ENCODE measurements at regions not wholly inside any gene's neighbourhood (a gene's known extent, or its start where the extent isn't known, plus 50 kb on each side); places are given as distances from the start of the nearest gene placed in this dataset.

DNA sequence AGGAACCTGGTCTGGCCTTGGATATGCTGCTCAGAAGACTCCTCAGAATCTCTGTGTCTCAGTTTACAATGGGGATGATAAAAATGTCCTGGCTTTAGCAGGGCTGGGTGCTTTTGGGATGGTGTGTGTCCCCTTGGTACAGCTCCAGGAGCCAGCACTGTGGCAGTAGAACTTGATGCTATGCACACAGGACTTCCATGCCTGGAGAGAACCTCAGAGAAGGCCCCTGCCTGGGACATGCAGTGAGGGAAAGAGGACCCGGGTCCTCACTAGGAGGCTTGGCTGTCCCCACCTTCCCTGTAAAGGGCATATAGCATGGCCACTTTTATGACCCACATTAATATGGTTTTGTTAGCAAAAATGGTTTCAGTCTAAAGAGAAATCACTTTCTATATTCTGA is 100.5 kb downstream of the GLRX3 start:
- TF ChIP-seq, protein P1, sequence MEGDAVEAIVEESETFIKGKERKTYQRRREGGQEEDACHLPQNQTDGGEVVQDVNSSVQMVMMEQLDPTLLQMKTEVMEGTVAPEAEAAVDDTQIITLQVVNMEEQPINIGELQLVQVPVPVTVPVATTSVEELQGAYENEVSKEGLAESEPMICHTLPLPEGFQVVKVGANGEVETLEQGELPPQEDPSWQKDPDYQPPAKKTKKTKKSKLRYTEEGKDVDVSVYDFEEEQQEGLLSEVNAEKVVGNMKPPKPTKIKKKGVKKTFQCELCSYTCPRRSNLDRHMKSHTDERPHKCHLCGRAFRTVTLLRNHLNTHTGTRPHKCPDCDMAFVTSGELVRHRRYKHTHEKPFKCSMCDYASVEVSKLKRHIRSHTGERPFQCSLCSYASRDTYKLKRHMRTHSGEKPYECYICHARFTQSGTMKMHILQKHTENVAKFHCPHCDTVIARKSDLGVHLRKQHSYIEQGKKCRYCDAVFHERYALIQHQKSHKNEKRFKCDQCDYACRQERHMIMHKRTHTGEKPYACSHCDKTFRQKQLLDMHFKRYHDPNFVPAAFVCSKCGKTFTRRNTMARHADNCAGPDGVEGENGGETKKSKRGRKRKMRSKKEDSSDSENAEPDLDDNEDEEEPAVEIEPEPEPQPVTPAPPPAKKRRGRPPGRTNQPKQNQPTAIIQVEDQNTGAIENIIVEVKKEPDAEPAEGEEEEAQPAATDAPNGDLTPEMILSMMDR (conservative IDR thresholded peaks at IDR 0.05) = no peak
- TF ChIP-seq ZFX (IDR thresholded peaks at IDR 0.05) = no peak
